Right lung (tissue), 2 donors: ENCODE measurements at regions not wholly inside any gene's neighbourhood (a gene's known extent, or its start where the extent isn't known, plus 50 kb on each side); places are given as distances from the start of the nearest gene placed in this dataset.

Experiments used
- DNase-seq, 2 donors: peaks; one replicate each; pipeline ENCODE4 v3.0.0-alpha.2; 2013

GRCh38 chr4:3831529-3832150, 65.5 kb downstream of the ADRA2C start:
- DNase-seq: no peak

GRCh38 chr4:3832536-3833220, 66.5 kb downstream of the ADRA2C start:
- DNase-seq: no peak

GRCh38 chr4:3833326-3833989, 67.3 kb downstream of the ADRA2C start:
- no peak for DNase-seq

- no peak for DNase-seq
These were observed 68.0 kb downstream of the ADRA2C start for GRCh38 chr4:3834186-3834662.

- no peak for DNase-seq
These were observed 68.7 kb downstream of the ADRA2C start for GRCh38 chr4:3834663-3835521.

- DNase-seq: no peak
These were observed 69.6 kb downstream of the ADRA2C start for GRCh38 chr4:3835527-3836405.

- DNase-seq: no peak
These were observed 70.2 kb downstream of the ADRA2C start for GRCh38 chr4:3836406-3836755.

- DNase-seq: no peak
These were observed 70.8 kb downstream of the ADRA2C start for GRCh38 chr4:3836756-3837601.

- DNase-seq: no peak
These were observed 72.5 kb downstream of the ADRA2C start for GRCh38 chr4:3838437-3839380.

- DNase-seq: no peak
These were observed 79.0 kb downstream of the ADRA2C start for GRCh38 chr4:3845094-3845743.

GRCh38 chr4:3845744-3846429, 79.7 kb downstream of the ADRA2C start:
- DNase-seq: no peak

- no peak for DNase-seq
These were observed 81.2 kb downstream of the ADRA2C start for GRCh38 chr4:3847211-3847940.

GRCh38 chr4:3848323-3848722, 82.1 kb downstream of the ADRA2C start:
- no peak for DNase-seq

GRCh38 chr4:3849140-3849539, 83.0 kb downstream of the ADRA2C start:
- DNase-seq: no peak

GRCh38 chr4:3850128-3850527, 83.9 kb downstream of the ADRA2C start:
- no peak for DNase-seq

GRCh38 chr4:3851211-3851610, 85.0 kb downstream of the ADRA2C start:
- DNase-seq: no peak

GRCh38 chr4:3851881-3852280, 85.7 kb downstream of the ADRA2C start:
- DNase-seq: no peak
